ENCODE measurements at regions not wholly inside any gene's neighbourhood (a gene's known extent, or its start where the extent isn't known, plus 50 kb on each side); places are given as distances from the start of the nearest gene placed in this dataset.
"Not testable (repeated sequence)": the region's sequence is repeated elsewhere in the genome, so short reads cannot be mapped to it uniquely, and the experiment has no call there.

DNA sequence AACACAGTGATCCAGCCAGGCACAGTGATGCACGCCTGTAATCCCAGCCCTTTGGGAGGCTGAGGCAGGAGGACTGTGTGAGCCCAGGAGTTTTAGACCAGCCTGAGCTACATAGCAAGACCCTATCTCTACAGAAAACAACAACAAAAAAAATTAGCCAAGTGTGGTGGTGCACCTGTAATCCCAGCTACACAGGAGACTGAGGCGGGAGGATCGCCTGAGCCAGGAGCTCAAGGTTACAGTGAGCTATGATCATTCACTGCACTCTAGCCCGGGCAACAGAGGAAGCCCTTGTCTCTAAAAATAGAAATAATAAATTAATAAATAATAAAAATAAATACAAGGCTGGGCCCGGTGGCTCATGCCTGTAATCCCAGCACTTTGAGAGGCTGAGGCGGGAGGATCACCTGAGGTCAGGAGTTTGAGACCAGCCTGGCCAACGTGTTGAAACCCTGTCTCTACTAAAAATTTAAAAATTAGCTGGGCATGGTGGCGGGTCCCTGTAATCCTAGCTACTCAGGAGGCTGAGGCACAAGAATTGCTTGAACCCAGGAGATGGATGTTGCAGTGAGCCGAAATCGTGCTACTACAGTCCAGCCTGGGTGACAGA, 75.5 kb upstream of the GRIN2A start:
- not testable (repeated sequence) for TF ChIP-seq GATA2 (CRISPR knock-in tag; IDR thresholded peaks at IDR 0.05); CHD2 (IDR thresholded peaks at IDR 0.05; ENCODE audit: low read length, partially characterized antibody); RCOR1 (IDR thresholded peaks at IDR 0.05; ENCODE audit: low read length); TAF1 (IDR thresholded peaks at IDR 0.05; ENCODE audit: borderline replicate concordance, low read depth, low read length); CTCF (IDR thresholded peaks at IDR 0.05); POLR2AphosphoS5 (IDR thresholded peaks at IDR 0.05; ENCODE audit: low read depth, low read length); RAD21 (IDR thresholded peaks at IDR 0.05; ENCODE audit: low read length)
- TF ChIP-seq, protein P1, sequence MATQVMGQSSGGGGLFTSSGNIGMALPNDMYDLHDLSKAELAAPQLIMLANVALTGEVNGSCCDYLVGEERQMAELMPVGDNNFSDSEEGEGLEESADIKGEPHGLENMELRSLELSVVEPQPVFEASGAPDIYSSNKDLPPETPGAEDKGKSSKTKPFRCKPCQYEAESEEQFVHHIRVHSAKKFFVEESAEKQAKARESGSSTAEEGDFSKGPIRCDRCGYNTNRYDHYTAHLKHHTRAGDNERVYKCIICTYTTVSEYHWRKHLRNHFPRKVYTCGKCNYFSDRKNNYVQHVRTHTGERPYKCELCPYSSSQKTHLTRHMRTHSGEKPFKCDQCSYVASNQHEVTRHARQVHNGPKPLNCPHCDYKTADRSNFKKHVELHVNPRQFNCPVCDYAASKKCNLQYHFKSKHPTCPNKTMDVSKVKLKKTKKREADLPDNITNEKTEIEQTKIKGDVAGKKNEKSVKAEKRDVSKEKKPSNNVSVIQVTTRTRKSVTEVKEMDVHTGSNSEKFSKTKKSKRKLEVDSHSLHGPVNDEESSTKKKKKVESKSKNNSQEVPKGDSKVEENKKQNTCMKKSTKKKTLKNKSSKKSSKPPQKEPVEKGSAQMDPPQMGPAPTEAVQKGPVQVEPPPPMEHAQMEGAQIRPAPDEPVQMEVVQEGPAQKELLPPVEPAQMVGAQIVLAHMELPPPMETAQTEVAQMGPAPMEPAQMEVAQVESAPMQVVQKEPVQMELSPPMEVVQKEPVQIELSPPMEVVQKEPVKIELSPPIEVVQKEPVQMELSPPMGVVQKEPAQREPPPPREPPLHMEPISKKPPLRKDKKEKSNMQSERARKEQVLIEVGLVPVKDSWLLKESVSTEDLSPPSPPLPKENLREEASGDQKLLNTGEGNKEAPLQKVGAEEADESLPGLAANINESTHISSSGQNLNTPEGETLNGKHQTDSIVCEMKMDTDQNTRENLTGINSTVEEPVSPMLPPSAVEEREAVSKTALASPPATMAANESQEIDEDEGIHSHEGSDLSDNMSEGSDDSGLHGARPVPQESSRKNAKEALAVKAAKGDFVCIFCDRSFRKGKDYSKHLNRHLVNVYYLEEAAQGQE (IDR thresholded peaks at IDR 0.05; ENCODE audit: low read depth, low read length): not testable (repeated sequence)
